GM12878 (cell line): ENCODE measurements at regions not wholly inside any gene's neighbourhood (a gene's known extent, or its start where the extent isn't known, plus 50 kb on each side); places are given as distances from the start of the nearest gene placed in this dataset.

Experiments
- FOS ChIP-seq: IDR thresholded peaks from 3 replicates; pipeline ENCODE4 v1.6.1; 2011; ENCODE audit warnings: borderline replicate concordance; ENCODE audit not compliant: insufficient read length; ENCODE audit errors: extremely low read depth
- NFXL1 ChIP-seq: fragments of 450-650 bp; IDR thresholded peaks from 2 replicates; pipeline ENCODE4 v1.6.1; 2017; ENCODE audit warnings: antibody characterized with exemption, mild to moderate bottlenecking, borderline replicate concordance
- NR2C2 ChIP-seq: IDR thresholded peaks from 2 replicates; pipeline ENCODE4 v1.6.1; 2011; ENCODE audit warnings: borderline replicate concordance, low read depth; ENCODE audit not compliant: control insufficient read depth, insufficient read length
- SMAD1 ChIP-seq: fragments of 450-650 bp; IDR thresholded peaks from 2 replicates; pipeline ENCODE4 v1.6.1; 2018; ENCODE audit warnings: mild to moderate bottlenecking, low read depth; ENCODE audit not compliant: partially characterized antibody
- SREBF2 ChIP-seq: IDR thresholded peaks from 2 replicates; pipeline ENCODE4 v1.6.1; 2012; ENCODE audit warnings: mild to moderate bottlenecking, low read length
- TAF1 ChIP-seq: IDR thresholded peaks from 2 replicates; pipeline ENCODE4 v1.6.1; 2011; ENCODE audit warnings: mild to moderate bottlenecking, low read depth, low read length, borderline replicate concordance
- TF ChIP-seq, protein P1 (sequence below): fragments of 150-350 bp; IDR thresholded peaks from 2 replicates; pipeline ENCODE4 v1.6.1; 2016; ENCODE audit warnings: low read depth, low read length
- TF ChIP-seq, protein P2 (sequence below): fragments of 450-650 bp; IDR thresholded peaks from 2 replicates; pipeline ENCODE4 v1.6.1; 2017; ENCODE audit warnings: mild to moderate bottlenecking

DNA sequence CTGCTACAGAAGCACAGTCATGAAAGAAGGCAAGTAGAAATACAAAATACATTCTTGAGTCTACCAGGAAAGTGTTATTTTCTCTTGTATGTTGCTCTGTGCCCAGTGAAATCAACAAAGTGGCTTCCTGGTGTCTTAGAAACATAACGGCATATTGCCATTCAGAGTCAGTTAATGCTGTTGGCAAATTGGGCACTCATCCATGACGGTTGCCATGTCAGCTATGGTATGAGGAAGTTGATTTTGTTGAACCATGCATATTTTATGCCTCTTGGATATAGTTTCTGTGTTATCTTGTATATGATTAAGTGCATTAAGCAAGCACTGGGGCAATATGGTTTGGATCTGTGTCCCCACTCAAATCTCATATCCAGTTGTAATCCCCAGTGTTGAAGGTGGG, 153.1 kb upstream of the CXADR start (continued):
- TF ChIP-seq, protein P1, sequence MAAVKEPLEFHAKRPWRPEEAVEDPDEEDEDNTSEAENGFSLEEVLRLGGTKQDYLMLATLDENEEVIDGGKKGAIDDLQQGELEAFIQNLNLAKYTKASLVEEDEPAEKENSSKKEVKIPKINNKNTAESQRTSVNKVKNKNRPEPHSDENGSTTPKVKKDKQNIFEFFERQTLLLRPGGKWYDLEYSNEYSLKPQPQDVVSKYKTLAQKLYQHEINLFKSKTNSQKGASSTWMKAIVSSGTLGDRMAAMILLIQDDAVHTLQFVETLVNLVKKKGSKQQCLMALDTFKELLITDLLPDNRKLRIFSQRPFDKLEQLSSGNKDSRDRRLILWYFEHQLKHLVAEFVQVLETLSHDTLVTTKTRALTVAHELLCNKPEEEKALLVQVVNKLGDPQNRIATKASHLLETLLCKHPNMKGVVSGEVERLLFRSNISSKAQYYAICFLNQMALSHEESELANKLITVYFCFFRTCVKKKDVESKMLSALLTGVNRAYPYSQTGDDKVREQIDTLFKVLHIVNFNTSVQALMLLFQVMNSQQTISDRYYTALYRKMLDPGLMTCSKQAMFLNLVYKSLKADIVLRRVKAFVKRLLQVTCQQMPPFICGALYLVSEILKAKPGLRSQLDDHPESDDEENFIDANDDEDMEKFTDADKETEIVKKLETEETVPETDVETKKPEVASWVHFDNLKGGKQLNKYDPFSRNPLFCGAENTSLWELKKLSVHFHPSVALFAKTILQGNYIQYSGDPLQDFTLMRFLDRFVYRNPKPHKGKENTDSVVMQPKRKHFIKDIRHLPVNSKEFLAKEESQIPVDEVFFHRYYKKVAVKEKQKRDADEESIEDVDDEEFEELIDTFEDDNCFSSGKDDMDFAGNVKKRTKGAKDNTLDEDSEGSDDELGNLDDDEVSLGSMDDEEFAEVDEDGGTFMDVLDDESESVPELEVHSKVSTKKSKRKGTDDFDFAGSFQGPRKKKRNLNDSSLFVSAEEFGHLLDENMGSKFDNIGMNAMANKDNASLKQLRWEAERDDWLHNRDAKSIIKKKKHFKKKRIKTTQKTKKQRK = no peak
- TF ChIP-seq TAF1 = no peak
- no peak for TF ChIP-seq NFXL1
- TF ChIP-seq NR2C2 = no peak
- no peak for TF ChIP-seq SREBF2
- TF ChIP-seq FOS = no peak
- TF ChIP-seq, protein P2, sequence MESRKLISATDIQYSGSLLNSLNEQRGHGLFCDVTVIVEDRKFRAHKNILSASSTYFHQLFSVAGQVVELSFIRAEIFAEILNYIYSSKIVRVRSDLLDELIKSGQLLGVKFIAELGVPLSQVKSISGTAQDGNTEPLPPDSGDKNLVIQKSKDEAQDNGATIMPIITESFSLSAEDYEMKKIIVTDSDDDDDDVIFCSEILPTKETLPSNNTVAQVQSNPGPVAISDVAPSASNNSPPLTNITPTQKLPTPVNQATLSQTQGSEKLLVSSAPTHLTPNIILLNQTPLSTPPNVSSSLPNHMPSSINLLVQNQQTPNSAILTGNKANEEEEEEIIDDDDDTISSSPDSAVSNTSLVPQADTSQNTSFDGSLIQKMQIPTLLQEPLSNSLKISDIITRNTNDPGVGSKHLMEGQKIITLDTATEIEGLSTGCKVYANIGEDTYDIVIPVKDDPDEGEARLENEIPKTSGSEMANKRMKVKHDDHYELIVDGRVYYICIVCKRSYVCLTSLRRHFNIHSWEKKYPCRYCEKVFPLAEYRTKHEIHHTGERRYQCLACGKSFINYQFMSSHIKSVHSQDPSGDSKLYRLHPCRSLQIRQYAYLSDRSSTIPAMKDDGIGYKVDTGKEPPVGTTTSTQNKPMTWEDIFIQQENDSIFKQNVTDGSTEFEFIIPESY = no peak
- TF ChIP-seq SMAD1 = no peak
